SU-DHL-6 (cell line): ENCODE measurements at regions not wholly inside any gene's neighbourhood (a gene's known extent, or its start where the extent isn't known, plus 50 kb on each side); places are given as distances from the start of the nearest gene placed in this dataset.

Experiments used
- CTCF ChIP-seq: fragments of 200-600 bp; sonication (generic); IDR thresholded peaks from one replicate; pipeline ENCODE4 v1.5.1; 2017; ENCODE audit warnings: antibody characterized with exemption, mild to moderate bottlenecking, low read length, moderate library complexity; ENCODE audit not compliant: insufficient read depth, poor library complexity, severe bottlenecking
- EZH2phosphoT487 ChIP-seq: fragments of 200-600 bp; sonication (generic), shearing (Covaris generic); conservative IDR thresholded peaks from 2 replicates; pipeline ENCODE4 v1.6.1; 2018; ENCODE audit warnings: mild to moderate bottlenecking, antibody characterized with exemption, low read length, moderate library complexity, mixed read lengths

DNA sequence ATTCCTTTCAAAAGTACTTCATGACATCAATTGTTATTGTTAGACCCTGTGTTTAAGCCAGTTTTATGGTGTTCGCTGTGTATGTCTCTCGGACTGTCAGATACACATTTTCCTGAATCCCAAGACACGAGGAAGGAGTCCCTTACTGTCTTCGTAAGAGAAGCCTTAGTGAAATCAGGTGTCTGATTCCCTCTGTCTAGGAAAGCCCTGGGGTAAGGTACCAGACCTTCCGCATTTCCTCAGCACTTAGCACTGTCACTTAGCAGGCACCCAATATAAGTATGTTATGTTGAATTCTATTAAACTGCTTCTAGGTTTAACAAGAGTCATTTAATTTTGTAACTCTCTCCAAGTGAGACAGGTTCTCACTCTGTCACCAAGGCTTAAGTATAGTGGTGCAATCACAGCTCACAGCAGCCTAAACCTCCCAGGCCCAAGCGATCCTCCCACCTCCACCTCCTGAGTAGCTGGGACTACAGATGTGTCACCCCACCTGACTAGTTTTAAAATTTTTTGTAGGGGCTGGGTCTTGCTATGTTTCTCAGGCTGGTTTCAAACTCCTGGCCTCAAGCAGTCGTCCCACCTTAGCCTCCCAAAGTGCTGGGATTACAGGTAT is 111.0 kb downstream of the BBS10 start:
- TF ChIP-seq CTCF, result no peak
- no peak for TF ChIP-seq EZH2phosphoT487
